ENCODE measurements at regions not wholly inside any gene's neighbourhood (a gene's known extent, or its start where the extent isn't known, plus 50 kb on each side); places are given as distances from the start of the nearest gene placed in this dataset.

DNA sequence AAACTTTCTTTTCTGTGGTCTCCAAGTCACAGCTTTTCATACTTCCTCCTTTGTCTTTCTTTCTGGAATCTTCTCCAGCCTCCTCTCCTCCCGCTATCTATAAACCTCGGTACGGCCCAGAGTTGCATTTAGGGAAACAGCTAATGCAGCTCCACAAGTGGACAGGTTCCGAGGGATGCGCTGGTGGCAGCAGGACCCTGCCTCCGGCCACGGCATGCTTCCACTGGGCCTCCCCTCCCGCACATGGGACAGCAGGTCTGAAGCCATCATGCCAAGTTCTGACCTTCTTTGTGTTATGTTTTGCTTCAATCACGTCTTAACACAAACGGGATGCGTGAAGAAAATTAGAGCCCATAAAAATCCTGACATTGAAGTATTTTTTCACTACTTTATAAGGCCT is 136.9 kb downstream of the IRX2 start:
- TF ChIP-seq ZFX (IDR thresholded peaks at IDR 0.05; ENCODE audit: borderline replicate concordance) (no peak), CTCF (IDR thresholded peaks at IDR 0.05) (no peak)
- no peak overlapping the region for H3K27ac ChIP-seq

DNA sequence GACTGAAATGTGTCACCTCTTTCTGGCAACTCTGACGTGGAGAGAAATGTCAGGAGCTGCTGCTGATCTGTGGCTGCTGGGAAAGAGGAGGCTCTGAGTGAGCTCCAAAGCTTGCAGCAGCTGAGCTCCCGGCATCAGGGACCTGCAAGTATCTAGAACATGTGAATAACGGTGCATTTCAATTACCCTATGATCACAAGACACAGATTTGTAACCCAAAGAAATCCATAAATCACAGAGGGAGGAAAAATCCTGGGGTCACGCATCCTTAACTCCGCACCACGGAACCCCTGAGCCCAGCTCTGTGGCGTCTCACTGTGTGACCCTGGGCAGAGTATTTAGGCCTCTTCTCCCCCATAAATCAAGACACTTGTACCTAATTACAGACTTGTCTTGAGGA is 139.8 kb downstream of the IRX2 start:
- TF ChIP-seq CTCF (IDR thresholded peaks at IDR 0.05) (no peak), ZFX (IDR thresholded peaks at IDR 0.05; ENCODE audit: borderline replicate concordance) (no peak)
- no peak overlapping the region for H3K27ac ChIP-seq

- no peak overlapping the region for H3K27ac ChIP-seq
- TF ChIP-seq CTCF (IDR thresholded peaks at IDR 0.05) (no peak), ZFX (IDR thresholded peaks at IDR 0.05; ENCODE audit: borderline replicate concordance) (no peak)
Measured at GRCh38 chr5:2610986-2611385, 140.5 kb downstream of the IRX2 start.

- H3K27ac ChIP-seq = no peak overlapping the region
- TF ChIP-seq ZFX (IDR thresholded peaks at IDR 0.05; ENCODE audit: borderline replicate concordance) (no peak), CTCF (IDR thresholded peaks at IDR 0.05) (no peak)
Measured at GRCh38 chr5:2608391-2608790, 143.1 kb downstream of the IRX2 start.

DNA sequence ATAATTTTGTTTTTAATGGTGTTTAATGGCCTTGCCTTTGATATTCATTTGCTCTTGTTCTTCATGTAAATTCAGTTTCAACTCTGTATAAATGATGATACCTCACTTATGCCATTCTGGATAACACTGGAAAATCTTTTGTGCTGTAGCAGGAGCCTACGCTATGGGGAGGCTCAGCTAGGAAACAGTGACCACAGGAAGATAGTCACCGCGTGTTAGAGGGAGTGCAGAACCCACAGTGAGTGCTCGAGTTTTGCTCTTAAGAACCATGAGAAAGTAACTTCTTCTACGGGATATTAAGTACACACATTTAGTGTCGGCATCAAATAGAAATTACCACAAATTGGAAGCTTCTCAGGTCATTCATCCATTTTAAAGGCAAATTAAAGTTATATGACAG is 143.9 kb downstream of the IRX2 start:
- TF ChIP-seq ZFX (IDR thresholded peaks at IDR 0.05; ENCODE audit: borderline replicate concordance) = no peak
- no peak for TF ChIP-seq CTCF (IDR thresholded peaks at IDR 0.05)
- H3K27ac ChIP-seq = no peak overlapping the region

- no peak overlapping the region for H3K27ac ChIP-seq
- TF ChIP-seq ZFX (IDR thresholded peaks at IDR 0.05; ENCODE audit: borderline replicate concordance) (no peak), CTCF (IDR thresholded peaks at IDR 0.05) (no peak)
Measured at GRCh38 chr5:2603272-2603575, 148.3 kb downstream of the IRX2 start.

DNA sequence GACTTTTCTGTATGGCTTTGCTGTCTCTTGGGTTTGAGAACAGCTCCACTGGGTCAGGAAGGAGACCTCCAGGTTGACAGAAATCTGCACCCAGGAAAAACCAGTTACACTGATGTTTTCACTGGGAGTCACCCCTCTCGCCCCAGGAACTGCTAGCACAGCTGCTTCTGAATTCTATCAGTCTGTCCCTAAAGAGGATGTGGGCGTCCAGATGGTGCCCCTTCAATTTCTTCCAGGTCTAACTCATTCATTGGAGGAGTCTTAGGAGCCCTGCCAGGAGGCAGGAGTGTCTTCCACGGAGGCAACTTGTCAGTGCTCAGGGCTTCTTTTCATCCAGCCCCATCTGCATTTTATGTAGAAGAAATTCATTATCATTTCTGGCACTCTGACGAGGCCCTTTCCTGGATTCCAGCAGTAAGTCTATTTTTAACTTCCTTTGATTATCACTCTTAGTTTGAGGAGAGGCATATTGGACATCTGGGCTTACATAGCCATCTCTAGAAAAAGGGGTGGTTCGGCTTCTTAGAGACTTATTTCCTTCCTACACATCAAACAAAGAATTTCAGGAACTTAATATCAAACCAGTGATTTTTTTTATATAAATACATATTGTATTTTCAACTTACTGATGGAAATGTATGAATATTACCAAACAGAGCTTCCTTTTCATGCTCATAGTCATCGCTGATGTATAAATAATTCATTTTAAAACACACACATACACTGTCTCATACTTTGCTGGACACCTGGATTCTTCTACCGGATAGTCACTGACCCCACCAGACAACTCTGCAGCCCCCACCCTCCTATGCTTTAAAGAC is 148.8 kb downstream of the IRX2 start:
- H3K27ac ChIP-seq = no peak overlapping the region
- TF ChIP-seq CTCF (IDR thresholded peaks at IDR 0.05) = no peak
- no peak for TF ChIP-seq ZFX (IDR thresholded peaks at IDR 0.05; ENCODE audit: borderline replicate concordance)
